Iris pigment epithelial cell (primary cell): ENCODE measurements at regions not wholly inside any gene's neighbourhood (a gene's known extent, or its start where the extent isn't known, plus 50 kb on each side); places are given as distances from the start of the nearest gene placed in this dataset.
"Not testable (repeated sequence)": the region's sequence is repeated elsewhere in the genome, so short reads cannot be mapped to it uniquely, and the experiment has no call there.

ENCODE experiments used
- DNase-seq: peaks from one replicate; pipeline ENCODE4 v3.0.0-alpha.2; 2011; ENCODE audit warnings: low read depth

GRCh38 chr5:11392-11791, 80.6 kb upstream of the PLEKHG4B start:
- DNase-seq: not testable (repeated sequence)

DNA sequence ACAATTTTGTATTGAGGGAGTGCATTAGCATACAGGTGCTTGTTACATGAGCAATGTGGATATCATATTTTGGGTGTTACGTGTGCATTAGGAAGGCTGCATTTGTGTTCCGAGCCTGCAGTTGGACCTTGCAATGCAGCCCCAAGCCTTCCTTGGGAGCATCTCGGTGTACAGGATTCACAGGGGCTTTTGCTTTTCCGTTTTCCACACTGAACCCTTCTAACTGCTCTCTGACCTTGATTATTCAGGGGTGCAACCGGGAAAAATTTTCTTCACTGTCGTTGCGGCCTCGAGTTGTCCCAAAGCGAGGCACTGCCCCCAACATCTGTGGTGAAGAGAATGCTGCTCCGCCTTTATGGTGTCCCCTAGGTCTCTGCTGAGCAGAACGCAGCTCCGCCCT, 80.1 kb upstream of the PLEKHG4B start:
- DNase-seq: peak; percentile 9

DNA sequence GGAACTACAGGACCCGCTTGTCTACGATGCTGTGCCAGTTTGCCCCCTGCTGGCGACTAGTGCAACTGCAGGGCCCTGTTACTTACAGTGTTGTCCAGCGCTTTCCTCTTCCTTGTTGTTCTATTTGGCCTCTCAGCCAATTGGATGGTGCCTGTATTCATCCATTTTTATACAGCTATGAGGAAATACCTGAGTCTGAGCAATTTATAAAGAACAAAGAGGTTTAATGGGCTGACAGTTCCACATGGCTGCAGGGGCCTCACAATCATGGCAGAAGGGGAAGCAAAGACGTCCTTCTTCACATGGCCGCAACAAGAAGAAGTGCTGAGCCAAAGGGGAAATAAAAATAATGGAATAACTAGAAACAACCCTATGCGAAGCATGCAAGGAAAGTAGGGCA, 78.7 kb upstream of the PLEKHG4B start:
- no peak for DNase-seq

GRCh38 chr5:14676-15075, 77.3 kb upstream of the PLEKHG4B start:
- peak; percentile 16 for DNase-seq

GRCh38 chr5:20276-20675, 71.7 kb upstream of the PLEKHG4B start:
- not testable (repeated sequence) for DNase-seq

GRCh38 chr5:21654-22233, 70.2 kb upstream of the PLEKHG4B start:
- DNase-seq: peak; percentile 7

- not testable (repeated sequence) for DNase-seq
Observed at GRCh38 chr5:23907-24306, 68.1 kb upstream of the PLEKHG4B start.

DNA sequence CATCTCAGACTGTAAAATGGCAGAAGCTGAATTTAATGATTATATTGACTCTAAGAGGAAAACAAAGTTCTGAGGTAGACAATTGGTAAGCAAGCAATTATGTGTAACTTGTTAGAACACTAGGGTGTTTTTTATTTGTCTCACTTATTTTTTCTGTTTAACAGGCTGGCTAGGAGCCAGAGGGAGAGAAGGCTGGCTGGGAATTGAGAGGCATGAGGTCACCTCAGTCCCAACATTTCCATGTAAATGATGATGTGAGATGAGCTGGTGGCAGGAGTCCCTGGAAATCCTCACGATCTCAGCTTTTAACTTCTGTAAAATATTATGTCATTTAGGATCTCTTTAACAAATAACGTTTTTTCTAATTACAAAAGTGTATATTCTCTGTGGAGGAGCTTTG, 66.9 kb upstream of the PLEKHG4B start:
- not testable (repeated sequence) for DNase-seq

- DNase-seq: no peak
Observed at GRCh38 chr5:30131-30530, 61.8 kb upstream of the PLEKHG4B start.

DNA sequence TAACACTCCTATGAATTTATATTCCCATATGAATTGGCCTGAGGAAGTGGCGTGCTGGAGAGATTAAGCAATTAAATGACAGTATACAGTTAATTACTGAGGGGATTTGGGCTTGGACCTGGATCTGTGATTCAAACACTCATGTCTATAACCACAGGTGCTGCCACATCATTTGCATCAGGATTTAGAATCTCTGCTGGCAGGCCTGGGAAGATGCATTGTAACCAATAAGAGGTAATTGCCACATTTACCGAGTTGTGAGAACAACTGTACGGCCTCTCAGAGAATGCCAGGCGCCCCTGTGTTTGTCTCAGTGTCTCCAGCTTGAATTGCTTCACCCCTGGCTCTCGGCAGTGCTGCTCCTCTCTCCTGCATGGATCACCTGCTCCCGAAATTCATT, 61.4 kb upstream of the PLEKHG4B start:
- not testable (repeated sequence) for DNase-seq

- DNase-seq: no peak
Observed at GRCh38 chr5:32165-32564, 59.8 kb upstream of the PLEKHG4B start.

GRCh38 chr5:35521-35920, 56.4 kb upstream of the PLEKHG4B start:
- DNase-seq: not testable (repeated sequence)

- not testable (repeated sequence) for DNase-seq
Observed at GRCh38 chr5:37207-37606, 54.8 kb upstream of the PLEKHG4B start.

DNA sequence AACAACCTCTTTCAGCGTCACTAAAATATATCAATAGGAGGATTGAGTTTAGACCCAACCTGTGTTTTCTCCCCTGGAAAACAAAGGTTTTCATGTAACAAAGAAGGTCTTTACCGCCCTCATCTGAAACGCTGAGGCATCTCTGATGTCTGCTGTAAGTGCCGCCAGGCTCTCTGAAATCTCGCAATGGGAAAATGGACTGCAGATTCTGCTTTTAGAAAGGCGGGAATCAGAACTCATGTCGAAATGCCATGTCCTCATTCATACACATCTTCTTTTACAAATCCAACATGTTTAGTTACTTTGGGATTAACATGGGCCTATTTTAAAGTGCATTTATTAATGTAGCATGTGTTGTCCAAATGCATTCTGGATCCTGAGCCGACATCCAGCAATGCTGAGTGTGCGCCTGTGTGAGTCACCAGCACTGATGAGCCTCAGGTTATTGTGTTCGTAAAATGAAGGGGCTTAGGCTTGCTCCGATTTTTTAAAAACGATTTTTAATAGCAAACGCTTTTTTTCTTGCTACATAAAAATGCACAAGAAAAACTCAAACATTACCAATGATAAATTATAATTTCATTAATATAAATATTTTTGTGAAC, 51.9 kb upstream of the PLEKHG4B start:
- no peak for DNase-seq
